CD4-positive, alpha-beta T cell (primary cell): ENCODE measurements at regions not wholly inside any gene's neighbourhood (a gene's known extent, or its start where the extent isn't known, plus 50 kb on each side); places are given as distances from the start of the nearest gene placed in this dataset.

Experiments used
- ATAC-seq: fragments of 200-7000 bp; cut with Tn5 transposase; one replicate; pipeline ENCODE4 v1.10.0; 2022; ENCODE audit warnings: mild to moderate bottlenecking; ENCODE audit not compliant: poor library complexity
- CTCF ChIA-PET: fragments of 350-600 bp; sonication (Branson Sonifier 250); formaldehyde crosslinking; loops from one replicate; lab custom pipeline; 2021; ENCODE audit warnings: antibody characterized with exemption, inconsistent platforms; lab: Charles Lee
- POLR2A ChIA-PET: fragments of 350-600 bp; sonication (Branson Sonifier 250); formaldehyde crosslinking; loops from one replicate; lab custom pipeline; 2021; ENCODE audit warnings: antibody characterized with exemption, inconsistent platforms; lab: Charles Lee
- DNase-seq, 14 experiments: peaks; one replicate each; pipeline ENCODE4 v3.0.0-alpha.2; 2013 to 2020; ENCODE audit warnings: mixed read lengths in 2 of 14
- H3K27ac ChIP-seq, 2 donors: one replicate each; pipeline versions ENCODE4 v1.5.1 to v1.7.0; 2013; ENCODE audit warnings: low read length in 2 of 2, low read depth in 1 of 2, mild to moderate bottlenecking in 1 of 2
- H3K27me3 ChIP-seq, 2 experiments: 1 replicate in 1 of 2; 2 replicates in 1 of 2; pipeline versions ENCODE4 v1.6.1 to v1.7.0; 2013; ENCODE audit warnings: low read length in 2 of 2, control low read depth in 1 of 2, mild to moderate bottlenecking in 1 of 2, moderate library complexity in 1 of 2; ENCODE audit not compliant: insufficient read depth in 2 of 2, control insufficient read depth in 1 of 2
- H3K36me3 ChIP-seq: one replicate; pipeline ENCODE4 v1.6.1; 2013; ENCODE audit warnings: low read length, control low read depth; ENCODE audit not compliant: insufficient read depth
- H3K4me1 ChIP-seq: one replicate; pipeline ENCODE4 v1.6.1; 2013; ENCODE audit warnings: low read length, control low read depth; ENCODE audit not compliant: insufficient read depth
- H3K4me3 ChIP-seq: one replicate; pipeline ENCODE4 v1.5.1; 2013; ENCODE audit warnings: mild to moderate bottlenecking, low read length, moderate library complexity
- H3K9me3 ChIP-seq, 2 experiments: 1 replicate in 1 of 2; 2 replicates in 1 of 2; pipeline versions ENCODE4 v1.6.1 to v1.7.0; 2013; ENCODE audit warnings: low read length in 2 of 2, mild to moderate bottlenecking in 2 of 2, control low read depth in 1 of 2, moderate library complexity in 1 of 2; ENCODE audit not compliant: control insufficient read depth in 1 of 2, insufficient read depth in 1 of 2
- H3K27ac Mint-ChIP-seq: one replicate; pipeline ENCODE4 v1.8.0; 2020; ENCODE audit warnings: mixed read lengths
- H3K27me3 Mint-ChIP-seq: one replicate; pipeline ENCODE4 v1.8.0; 2021; ENCODE audit warnings: mixed read lengths
- H3K36me3 Mint-ChIP-seq: one replicate; pipeline ENCODE4 v1.8.0; 2021; ENCODE audit warnings: low read depth, mixed read lengths
- H3K4me1 Mint-ChIP-seq: one replicate; pipeline ENCODE4 v1.8.0; 2021; ENCODE audit warnings: low read depth, mixed read lengths
- H3K4me3 Mint-ChIP-seq: one replicate; pipeline ENCODE4 v1.8.0; 2020; ENCODE audit warnings: mild to moderate bottlenecking, mixed read lengths
- H3K9me3 Mint-ChIP-seq: one replicate; pipeline ENCODE4 v1.8.0; 2020; ENCODE audit warnings: mixed read lengths
- intact Hi-C, 2 experiments: fragments of 100-400 bp; cut with DNase I in 1 of 2; cut with micrococcal nuclease in 1 of 2; formaldehyde crosslinking; loops; one replicate each; pipeline versions ENCODE4 v1.15.1 to v1.9.0; 2023 to 2025; cut with DNase I, micrococcal nuclease
- TF ChIP-seq, protein P1 (sequence below): fragments of 200-600 bp; IDR thresholded peaks from one replicate; pipeline ENCODE4 v1.8.0; 2022; ENCODE audit warnings: antibody characterized with exemption, mild to moderate bottlenecking

- no peaks in the 10 kb centered on the region for H3K4me1 ChIP-seq
- no peak overlapping the region for H3K27ac Mint-ChIP-seq
- no peak for ATAC-seq
- H3K27ac ChIP-seq = no peak overlapping the region
- no peaks in the 10 kb centered on the region for H3K4me1 Mint-ChIP-seq
- H3K36me3 ChIP-seq = no peaks in the 10 kb centered on the region
- DNase-seq = no peak
- H3K27me3 Mint-ChIP-seq = no peaks in the 10 kb centered on the region
- POLR2A ChIA-PET = interaction anchor here (0.5 kb wide), 1 partner anchor 84 kb away, joined by 4 read pairs; no protein-coding TSS in a partner anchor
- TF ChIP-seq, protein P1, sequence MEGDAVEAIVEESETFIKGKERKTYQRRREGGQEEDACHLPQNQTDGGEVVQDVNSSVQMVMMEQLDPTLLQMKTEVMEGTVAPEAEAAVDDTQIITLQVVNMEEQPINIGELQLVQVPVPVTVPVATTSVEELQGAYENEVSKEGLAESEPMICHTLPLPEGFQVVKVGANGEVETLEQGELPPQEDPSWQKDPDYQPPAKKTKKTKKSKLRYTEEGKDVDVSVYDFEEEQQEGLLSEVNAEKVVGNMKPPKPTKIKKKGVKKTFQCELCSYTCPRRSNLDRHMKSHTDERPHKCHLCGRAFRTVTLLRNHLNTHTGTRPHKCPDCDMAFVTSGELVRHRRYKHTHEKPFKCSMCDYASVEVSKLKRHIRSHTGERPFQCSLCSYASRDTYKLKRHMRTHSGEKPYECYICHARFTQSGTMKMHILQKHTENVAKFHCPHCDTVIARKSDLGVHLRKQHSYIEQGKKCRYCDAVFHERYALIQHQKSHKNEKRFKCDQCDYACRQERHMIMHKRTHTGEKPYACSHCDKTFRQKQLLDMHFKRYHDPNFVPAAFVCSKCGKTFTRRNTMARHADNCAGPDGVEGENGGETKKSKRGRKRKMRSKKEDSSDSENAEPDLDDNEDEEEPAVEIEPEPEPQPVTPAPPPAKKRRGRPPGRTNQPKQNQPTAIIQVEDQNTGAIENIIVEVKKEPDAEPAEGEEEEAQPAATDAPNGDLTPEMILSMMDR = no peak
- H3K4me3 Mint-ChIP-seq = no peak overlapping the region
- no peaks in the 10 kb centered on the region for H3K9me3 ChIP-seq
- H3K4me3 ChIP-seq = no peak overlapping the region
- H3K9me3 Mint-ChIP-seq = no peaks in the 10 kb centered on the region
- intact Hi-C loops = no loop called here
- no peaks in the 10 kb centered on the region for H3K27me3 ChIP-seq
- CTCF ChIA-PET = no interaction called here
- no peaks in the 10 kb centered on the region for H3K36me3 Mint-ChIP-seq
These were observed 82.6 kb upstream of the RAP2B start for GRCh38 chr3:153079386-153079785.

- ATAC-seq (no peak), DNase-seq (no peak)
- ChIA-PET CTCF (no interaction called here), POLR2A (no interaction called here)
- TF ChIP-seq, protein P1 = no peak
- Histone ChIP-seq H3K4me3 (no peak overlapping the region), H3K27ac (no peak overlapping the region), H3K27me3 (no peaks in the 10 kb centered on the region), H3K36me3 (no peaks in the 10 kb centered on the region), H3K9me3 (no peaks in the 10 kb centered on the region), H3K4me1 (no peaks in the 10 kb centered on the region)
- Mint-ChIP-seq H3K4me1 (no peaks in the 10 kb centered on the region), H3K4me3 (no peak overlapping the region), H3K9me3 (no peaks in the 10 kb centered on the region), H3K36me3 (no peaks in the 10 kb centered on the region), H3K27ac (no peak overlapping the region), H3K27me3 (no peaks in the 10 kb centered on the region)
- intact Hi-C loops = no loop called here
These were observed 81.2 kb upstream of the RAP2B start for GRCh38 chr3:153080778-153081240.

GRCh38 chr3:153084431-153084830 is 77.6 kb upstream of the RAP2B start:
- no peak overlapping the region for H3K4me3 Mint-ChIP-seq
- ChIA-PET POLR2A (no interaction called here), CTCF (no interaction called here)
- intact Hi-C loops = no loop called here
- no peaks in the 10 kb centered on the region for H3K9me3 Mint-ChIP-seq
- no peak overlapping the region for H3K27ac ChIP-seq
- H3K36me3 Mint-ChIP-seq = no peaks in the 10 kb centered on the region
- no peak overlapping the region for H3K4me3 ChIP-seq
- H3K27me3 ChIP-seq = no peaks in the 10 kb centered on the region
- DNase-seq (no peak), ATAC-seq (no peak)
- no peaks in the 10 kb centered on the region for H3K36me3 ChIP-seq
- H3K4me1 Mint-ChIP-seq = no peaks in the 10 kb centered on the region
- no peaks in the 10 kb centered on the region for H3K9me3 ChIP-seq
- H3K27ac Mint-ChIP-seq = no peak overlapping the region
- TF ChIP-seq, protein P1 = no peak
- no peaks in the 10 kb centered on the region for H3K27me3 Mint-ChIP-seq
- H3K4me1 ChIP-seq = no peaks in the 10 kb centered on the region
